ENCODE measurements at regions not wholly inside any gene's neighbourhood (a gene's known extent, or its start where the extent isn't known, plus 50 kb on each side); places are given as distances from the start of the nearest gene placed in this dataset.

DNA sequence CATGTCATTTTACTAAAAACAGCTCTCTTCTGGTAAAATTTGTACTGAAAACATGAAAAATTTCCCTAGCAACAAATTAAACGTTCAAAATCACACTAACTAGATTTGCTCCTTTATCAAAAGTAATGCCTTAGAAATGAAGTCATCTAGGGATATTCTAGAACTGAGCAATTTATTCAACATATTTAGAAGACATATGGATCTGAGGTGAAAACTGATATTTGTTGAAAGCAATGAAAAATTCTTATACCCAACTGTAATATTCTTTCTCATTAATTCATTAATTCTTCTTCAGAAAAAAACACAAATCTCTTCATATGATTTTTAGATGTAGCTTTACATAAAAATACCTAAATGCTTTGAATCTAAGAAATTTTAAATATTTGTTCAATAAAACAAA is 604.9 kb downstream of the NR2F1-AS1 start:
- Histone ChIP-seq H3K4me1 (no peaks in the 10 kb centered on the region), H3K4me3 (no peak overlapping the region), H3K27ac (no peak overlapping the region), H3K9me3 (peaks cover 0 to 8% (median 0%) of the 10 kb centered on the region in 12 donors), H3K27me3 (no peaks in the 10 kb centered on the region), H3K36me3 (no peaks in the 10 kb centered on the region)
- DNase-seq: no peak
- 66 to 71% (median 68%) methylated on average over 1 of the region's 1 CpG for WGBS, 4 donors
- TF ChIP-seq, protein P1, sequence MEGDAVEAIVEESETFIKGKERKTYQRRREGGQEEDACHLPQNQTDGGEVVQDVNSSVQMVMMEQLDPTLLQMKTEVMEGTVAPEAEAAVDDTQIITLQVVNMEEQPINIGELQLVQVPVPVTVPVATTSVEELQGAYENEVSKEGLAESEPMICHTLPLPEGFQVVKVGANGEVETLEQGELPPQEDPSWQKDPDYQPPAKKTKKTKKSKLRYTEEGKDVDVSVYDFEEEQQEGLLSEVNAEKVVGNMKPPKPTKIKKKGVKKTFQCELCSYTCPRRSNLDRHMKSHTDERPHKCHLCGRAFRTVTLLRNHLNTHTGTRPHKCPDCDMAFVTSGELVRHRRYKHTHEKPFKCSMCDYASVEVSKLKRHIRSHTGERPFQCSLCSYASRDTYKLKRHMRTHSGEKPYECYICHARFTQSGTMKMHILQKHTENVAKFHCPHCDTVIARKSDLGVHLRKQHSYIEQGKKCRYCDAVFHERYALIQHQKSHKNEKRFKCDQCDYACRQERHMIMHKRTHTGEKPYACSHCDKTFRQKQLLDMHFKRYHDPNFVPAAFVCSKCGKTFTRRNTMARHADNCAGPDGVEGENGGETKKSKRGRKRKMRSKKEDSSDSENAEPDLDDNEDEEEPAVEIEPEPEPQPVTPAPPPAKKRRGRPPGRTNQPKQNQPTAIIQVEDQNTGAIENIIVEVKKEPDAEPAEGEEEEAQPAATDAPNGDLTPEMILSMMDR (IDR thresholded peaks at IDR 0.05): no peak
- no peak for ATAC-seq
- intact Hi-C loops (cut with DNase I): no loop called here

DNA sequence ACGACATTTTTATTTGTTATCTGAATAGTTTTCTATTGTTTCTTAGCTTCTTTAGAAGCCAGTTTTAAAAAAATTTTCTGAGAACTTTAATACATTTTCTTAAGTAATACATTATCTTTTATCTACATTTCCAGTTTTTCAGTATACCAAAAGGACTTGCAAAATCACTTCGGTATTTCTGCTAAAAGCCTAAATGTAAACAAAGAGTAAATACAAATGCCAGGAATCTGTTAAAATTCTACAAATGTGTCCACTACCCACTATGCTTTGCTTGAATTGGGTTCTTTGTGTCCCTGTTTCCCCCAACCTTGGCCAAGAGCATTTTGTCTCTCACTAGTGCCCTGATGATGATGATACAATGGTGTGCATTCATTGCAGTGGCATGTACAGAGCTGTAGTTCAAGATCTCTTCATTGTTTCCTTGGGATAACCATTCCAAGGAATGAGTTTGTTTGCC is 611.2 kb downstream of the NR2F1-AS1 start:
- no peaks in the 10 kb centered on the region for H3K27me3 ChIP-seq

DNA sequence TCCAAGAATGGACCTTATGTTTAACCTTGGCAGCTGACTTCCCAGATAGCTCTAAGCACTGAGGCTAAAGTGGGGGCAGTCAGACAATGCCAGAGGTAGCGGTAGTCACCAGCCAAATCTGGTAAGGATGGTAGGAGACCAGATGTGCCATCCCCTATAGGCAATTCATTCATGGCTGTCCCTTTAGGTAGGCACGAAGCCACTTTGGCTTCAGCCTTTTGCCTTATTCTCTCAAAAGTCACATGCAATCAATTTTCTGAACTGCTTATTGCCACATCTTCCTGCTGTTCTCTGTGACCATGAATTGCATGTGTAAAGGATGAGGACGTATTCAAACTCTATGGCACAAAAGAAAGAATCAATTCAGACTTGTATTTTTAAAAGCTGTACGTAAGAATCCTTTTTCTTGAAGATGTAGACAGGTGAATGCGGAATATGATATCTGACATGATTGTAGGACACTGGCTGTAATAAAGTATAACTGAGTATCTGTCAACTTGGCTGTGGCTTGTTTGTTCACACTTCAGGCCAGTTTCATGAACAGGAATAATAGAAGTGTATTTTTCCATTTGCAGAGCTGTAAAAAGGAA is 611.7 kb downstream of the NR2F1-AS1 start:
- WGBS, 4 donors: 87 to 91% (median 89%) methylated on average over 5 of the region's 5 CpGs
- Histone ChIP-seq H3K36me3 (no peaks in the 10 kb centered on the region), H3K9me3 (no peaks in the 10 kb centered on the region), H3K4me1 (no peaks in the 10 kb centered on the region), H3K27me3 (no peaks in the 10 kb centered on the region), H3K4me3 (no peak overlapping the region), H3K27ac (no peak overlapping the region)
- ATAC-seq: no peak
- intact Hi-C loops (cut with DNase I): no loop called here
- no peak for TF ChIP-seq POLR2A (IDR thresholded peaks at IDR 0.05)
- TF ChIP-seq, protein P1 (IDR thresholded peaks at IDR 0.05): no peak
- DNase-seq: no peak

More for the DNA sequence above, 611.2 kb downstream of the NR2F1-AS1 start:
- Histone ChIP-seq H3K4me1 (no peaks in the 10 kb centered on the region), H3K36me3 (no peaks in the 10 kb centered on the region), H3K9me3 (no peaks in the 10 kb centered on the region), H3K4me3 (no peak overlapping the region), H3K27ac (no peak overlapping the region)
- DNase-seq: no peak
- ATAC-seq: no peak
- intact Hi-C loops (cut with DNase I): no loop called here
- no peak for TF ChIP-seq POLR2A (IDR thresholded peaks at IDR 0.05)
- TF ChIP-seq, protein P1 (IDR thresholded peaks at IDR 0.05): no peak
- 73 to 86% (median 84%) methylated on average over 2 of the region's 2 CpGs for WGBS, 4 donors

DNA sequence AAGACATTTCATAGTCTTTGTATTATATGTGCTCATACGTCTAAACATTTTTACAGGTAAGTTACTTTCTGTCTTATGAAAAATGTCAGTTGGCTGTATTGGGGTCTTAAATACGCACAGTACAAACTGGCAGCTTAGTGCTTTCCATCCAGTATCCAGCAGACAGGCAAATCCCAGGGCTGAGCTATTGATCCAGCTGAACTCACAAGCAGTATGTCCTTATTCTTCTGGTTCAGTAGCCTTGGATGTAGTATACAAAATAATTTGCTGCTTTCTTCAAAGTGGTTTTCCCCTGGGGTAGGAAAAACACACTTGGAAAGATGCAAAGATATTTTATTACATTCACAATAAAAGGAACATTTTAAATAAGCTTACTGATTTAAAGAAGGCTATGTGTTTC is 617.2 kb downstream of the NR2F1-AS1 start:
- Histone ChIP-seq H3K4me3 (no peak overlapping the region), H3K27ac (no peak overlapping the region), H3K9me3 (no peaks in the 10 kb centered on the region), H3K27me3 (no peaks in the 10 kb centered on the region), H3K4me1 (no peaks in the 10 kb centered on the region), H3K36me3 (no peaks in the 10 kb centered on the region)
- ATAC-seq (no peak), DNase-seq (no peak)
- intact Hi-C loops (cut with DNase I): no loop called here
- 73 to 93% (median 87%) methylated on average over 2 of the region's 2 CpGs for WGBS, 4 donors
- TF ChIP-seq, protein P1 (IDR thresholded peaks at IDR 0.05): no peak
- no peak for TF ChIP-seq POLR2A (IDR thresholded peaks at IDR 0.05)

Measured in heart left ventricle (tissue), 16 donors.